ENCODE measurements at regions not wholly inside any gene's neighbourhood (a gene's known extent, or its start where the extent isn't known, plus 50 kb on each side); places are given as distances from the start of the nearest gene placed in this dataset.

- no peak overlapping the region for H3K4me3 ChIP-seq
- in situ Hi-C loops (cut with MboI): loop anchor here (5.0 kb wide), 1 partner anchor 168 kb away; no protein-coding TSS in a partner anchor
- no peak overlapping the region for H3K27ac ChIP-seq (ENCODE audit: control insufficient read depth, insufficient read depth)
- SMC1A ChIA-PET (ENCODE audit: uncharacterized antibody, unreplicated experiment): interaction anchor here (0.6 to 8.9 kb wide), 31 partner anchors 9 to 201 kb away, joined by 3 to 123 read pairs (median 4); no protein-coding TSS in a partner anchor
- no peak for DNase-seq (ENCODE audit: low read depth, low spot score)
- H3K79me2 ChIP-seq (ENCODE audit: control insufficient read depth, insufficient read depth, low read length): no peaks in the 10 kb centered on the region
- H3K4me2 ChIP-seq (ENCODE audit: control insufficient read depth, insufficient read depth): no peak overlapping the region
- H3K27me3 ChIP-seq (replicated peaks in 1 of 2; ENCODE audit: control insufficient read depth in 2 of 2, insufficient read depth in 2 of 2, low read length in 1 of 2): no peaks in the 10 kb centered on the region; a peak in 1 of 4 replicates
- H3K36me3 ChIP-seq (ENCODE audit: control insufficient read depth in 2 of 2, insufficient read depth in 2 of 2, low read length in 1 of 2): no peaks in the 10 kb centered on the region
- H3K9ac ChIP-seq (ENCODE audit: control insufficient read depth, insufficient read depth, low read length): no peak overlapping the region
- ATAC-seq: peak; percentile 94
- intact Hi-C loops (cut with micrococcal nuclease; ENCODE audit: unreplicated experiment): loop anchor here (1.0 kb wide), 1 partner anchor 166 kb away; no protein-coding TSS in a partner anchor
- 25% methylated on average over 22 of the region's 22 CpGs for WGBS (ENCODE audit: insufficient coverage, insufficient replicate concordance, low lambda C conversion rate, missing lambda C conversion rate)
- H3K9me3 ChIP-seq (replicated peaks; ENCODE audit: control insufficient read depth, insufficient read depth, low read length): no peaks in the 10 kb centered on the region
- no peak overlapping the region for H2AFZ ChIP-seq (ENCODE audit: control insufficient read depth, low read depth, low read length)
- H4K20me1 ChIP-seq (ENCODE audit: control insufficient read depth, insufficient read depth): no peaks in the 10 kb centered on the region
- FAIRE-seq: peak; percentile 92
- BruUV-seq (replicated peaks): no TSS peak
- RAD21 ChIA-PET (ENCODE audit: unreplicated experiment): interaction anchor here (0.8 to 7.9 kb wide), 12 partner anchors 29 to 345 kb away, joined by 3 to 100 read pairs (median 4); no protein-coding TSS in a partner anchor
- POLR2A ChIA-PET: no interaction called here
- no peaks in the 10 kb centered on the region for H3K4me1 ChIP-seq (ENCODE audit: control insufficient read depth, insufficient read depth, low read length)
- CTCF ChIA-PET: interaction anchor here (0.7 to 10.0 kb wide), 38 partner anchors 9 to 984 kb away, joined by 3 to 183 read pairs (median 4); no protein-coding TSS in a partner anchor
- peak; percentile 91 for TF ChIP-seq RAD21 (IDR thresholded peaks at IDR 0.05; ENCODE audit: insufficient read depth, low read depth, low read length)
- no peak for TF ChIP-seq ZBTB4 (CRISPR knock-in tag; IDR thresholded peaks at IDR 0.05)
- no peak for TF ChIP-seq MAX (IDR thresholded peaks at IDR 0.05; ENCODE audit: low read depth, low read length)
- TF ChIP-seq HSF1 (IDR thresholded peaks at IDR 0.05; ENCODE audit: low read depth, low read length): no peak
- TF ChIP-seq SMC3 (IDR thresholded peaks at IDR 0.05; ENCODE audit: borderline replicate concordance, low read length): peak; percentile 99
- TF ChIP-seq SIN3A (IDR thresholded peaks at IDR 0.05; ENCODE audit: low read depth, low read length): no peak
- TF ChIP-seq LARP7 (IDR thresholded peaks at IDR 0.05): no peak
- TF ChIP-seq TBL1XR1 (IDR thresholded peaks at IDR 0.05; ENCODE audit: low read depth, low read length): no peak
- TF ChIP-seq YY1 (IDR thresholded peaks at IDR 0.05; ENCODE audit: low read depth, low read length): peak; percentile 52; the same call in 1 of the 2 replicates
- no peak for TF ChIP-seq HCFC1 (IDR thresholded peaks at IDR 0.05; ENCODE audit: low read length)
- TF ChIP-seq CTCF (IDR thresholded peaks at IDR 0.05 in 2 of 3, conservative IDR thresholded peaks at IDR 0.05 in 1 of 3; ENCODE audit: control insufficient read depth in 2 of 3, extremely low read depth in 1 of 3, insufficient read depth in 1 of 3, low read depth in 3 of 3, low read length in 3 of 3): peak; percentile 83 to 87 (median 84)
- TF ChIP-seq KDM1A (IDR thresholded peaks at IDR 0.05; ENCODE audit: borderline replicate concordance): no peak
- no peak for TF ChIP-seq ASH2L (IDR thresholded peaks at IDR 0.05; ENCODE audit: borderline replicate concordance, low read depth)
- TF ChIP-seq FOXM1 (IDR thresholded peaks at IDR 0.05; ENCODE audit: low read depth, low read length): 0 out of 2 replicates have a peak, but pooled peaks have one; percentile 22
- TF ChIP-seq IRF4 (IDR thresholded peaks at IDR 0.05; ENCODE audit: low read depth, low read length): 0 out of 2 replicates have a peak, but pooled peaks have one; percentile 40
- no peak for TF ChIP-seq RUNX3 (IDR thresholded peaks at IDR 0.05; ENCODE audit: low read length)
Observed at GRCh38 chr1:9455487-9456234, 83.6 kb upstream of the SLC25A33 start.
